RWPE1 (cell line): ENCODE measurements at regions not wholly inside any gene's neighbourhood (a gene's known extent, or its start where the extent isn't known, plus 50 kb on each side); places are given as distances from the start of the nearest gene placed in this dataset.

ENCODE experiments used
- CTCF ChIA-PET: fragments of 350-600 bp; sonication (Branson Sonifier 250); formaldehyde crosslinking; extraction: SDS; loops from one replicate; lab custom pipeline; 2021; lab: Yijun Ruan, JAX
- POLR2A ChIA-PET: fragments of 400-600 bp; formaldehyde crosslinking; extraction: SDS; loops from one replicate; lab custom pipeline; 2020; ENCODE audit warnings: antibody characterized with exemption; ENCODE audit not compliant: low non-redundant PET; lab: Yijun Ruan, JAX
- DNase-seq: peaks from one replicate; pipeline ENCODE4 v3.0.0; 2012; ENCODE audit warnings: low spot score
- H3K27ac ChIP-seq: fragments of 450-650 bp; 2 replicates; pipeline ENCODE4 v1.5.1; 2017
- CTCF ChIP-seq: fragments of 450-650 bp; conservative IDR thresholded peaks from 2 replicates; pipeline ENCODE4 v1.5.1; 2017; ENCODE audit warnings: low read depth, mild to moderate bottlenecking

GRCh38 chr22:47786650-47787290, 1024.3 kb downstream of the TBC1D22A start:
- ChIA-PET CTCF (no interaction called here), POLR2A (no interaction called here)
- H3K27ac ChIP-seq, result no peak overlapping the region
- no peak for TF ChIP-seq CTCF
- DNase-seq, result no peak

GRCh38 chr22:47784991-47785390, 1022.5 kb downstream of the TBC1D22A start:
- no peak for TF ChIP-seq CTCF
- ChIA-PET CTCF (no interaction called here), POLR2A (no interaction called here)
- DNase-seq, result no peak
- no peak overlapping the region for H3K27ac ChIP-seq

- H3K27ac ChIP-seq, result no peak overlapping the region
- ChIA-PET CTCF (no interaction called here), POLR2A (no interaction called here)
- DNase-seq, result no peak
- TF ChIP-seq CTCF, result no peak
These were observed 1022.0 kb downstream of the TBC1D22A start for GRCh38 chr22:47784367-47784983.

DNA sequence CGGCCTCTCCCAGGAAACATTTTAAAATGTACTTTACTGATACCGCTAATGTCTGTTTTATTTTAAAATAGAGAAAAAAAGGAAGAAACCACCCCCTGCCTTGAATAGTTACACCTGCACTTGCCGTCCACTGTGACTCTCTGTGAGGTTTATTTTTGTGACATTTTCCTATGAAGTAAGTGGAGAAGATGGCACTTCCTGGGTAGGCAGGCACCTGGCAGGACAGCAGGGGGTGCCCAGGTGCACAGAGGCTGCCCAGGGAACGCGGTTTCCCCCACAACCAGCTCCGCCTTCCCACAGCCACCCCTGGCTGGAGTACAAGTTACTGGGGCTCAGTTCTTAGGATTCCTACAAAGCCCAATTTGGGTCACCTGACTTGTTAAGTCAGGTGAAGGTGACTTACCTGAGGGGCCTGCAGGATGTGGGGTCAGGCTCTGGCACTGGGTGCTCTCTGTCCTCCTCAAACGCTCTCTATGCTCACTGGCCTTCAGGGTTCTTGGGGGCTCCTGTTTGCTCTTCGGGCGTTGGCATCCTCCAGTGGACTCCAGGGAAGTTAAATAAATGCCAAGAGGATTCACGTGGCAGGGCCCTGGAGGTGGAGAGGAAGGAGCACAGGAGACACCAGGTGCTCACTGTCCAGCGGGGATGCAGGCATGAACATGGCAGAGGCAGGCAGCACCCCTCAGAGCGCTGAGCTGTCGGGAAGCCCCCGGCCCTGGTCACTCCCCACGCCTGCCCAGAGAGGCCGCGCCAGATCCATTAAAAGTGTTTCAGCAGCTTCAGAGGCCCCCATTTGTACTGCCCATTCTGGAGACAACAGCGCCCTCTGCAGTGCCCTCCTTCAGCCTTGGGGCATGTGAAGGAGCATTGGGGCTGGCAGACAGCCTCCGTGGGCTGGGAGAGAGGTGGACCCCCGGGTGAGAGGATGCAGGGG, 1021.2 kb downstream of the TBC1D22A start:
- H3K27ac ChIP-seq, result no peak overlapping the region
- DNase-seq, result no peak
- ChIA-PET POLR2A (no interaction called here), CTCF (no interaction called here)
- TF ChIP-seq CTCF, result no peak

GRCh38 chr22:47782328-47783075, 1020.1 kb downstream of the TBC1D22A start:
- no peak for DNase-seq
- no peak overlapping the region for H3K27ac ChIP-seq
- no peak for TF ChIP-seq CTCF
- ChIA-PET CTCF (no interaction called here), POLR2A (no interaction called here)
